Glutamatergic neuron (in vitro differentiated cells): ENCODE measurements at regions not wholly inside any gene's neighbourhood (a gene's known extent, or its start where the extent isn't known, plus 50 kb on each side); places are given as distances from the start of the nearest gene placed in this dataset.

Source experiments
- DNase-seq: peaks from one replicate; pipeline ENCODE4 v3.0.0; 2022
- H3K27ac Mint-ChIP-seq: one replicate; pipeline ENCODE4 v1.8.0; 2020; ENCODE audit warnings: mild to moderate bottlenecking, mixed read lengths, inconsistent platforms; ENCODE audit not compliant: unreplicated experiment
- H3K27me3 Mint-ChIP-seq: one replicate; pipeline ENCODE4 v1.8.0; 2020; ENCODE audit warnings: mild to moderate bottlenecking, moderate library complexity, mixed read lengths, inconsistent platforms; ENCODE audit not compliant: unreplicated experiment
- H3K36me3 Mint-ChIP-seq: one replicate; pipeline ENCODE4 v1.8.0; 2020; ENCODE audit warnings: mild to moderate bottlenecking, mixed read lengths, inconsistent platforms; ENCODE audit not compliant: unreplicated experiment
- H3K4me1 Mint-ChIP-seq: one replicate; pipeline ENCODE4 v1.8.0; 2020; ENCODE audit warnings: mild to moderate bottlenecking, low read depth, mixed read lengths, inconsistent platforms; ENCODE audit not compliant: unreplicated experiment
- H3K4me3 Mint-ChIP-seq: one replicate; pipeline ENCODE4 v1.8.0; 2020; ENCODE audit warnings: mild to moderate bottlenecking, mixed read lengths, inconsistent platforms; ENCODE audit not compliant: unreplicated experiment
- H3K9me3 Mint-ChIP-seq: one replicate; pipeline ENCODE4 v1.8.0; 2020; ENCODE audit warnings: mild to moderate bottlenecking, moderate library complexity, mixed read lengths, inconsistent platforms; ENCODE audit not compliant: unreplicated experiment
- TF ChIP-seq, protein P1 (sequence below): fragments of 200-600 bp; sonication (generic); IDR thresholded peaks from one replicate; pipeline ENCODE4 v1.5.0; 2021; ENCODE audit not compliant: partially characterized antibody, unreplicated experiment

DNA sequence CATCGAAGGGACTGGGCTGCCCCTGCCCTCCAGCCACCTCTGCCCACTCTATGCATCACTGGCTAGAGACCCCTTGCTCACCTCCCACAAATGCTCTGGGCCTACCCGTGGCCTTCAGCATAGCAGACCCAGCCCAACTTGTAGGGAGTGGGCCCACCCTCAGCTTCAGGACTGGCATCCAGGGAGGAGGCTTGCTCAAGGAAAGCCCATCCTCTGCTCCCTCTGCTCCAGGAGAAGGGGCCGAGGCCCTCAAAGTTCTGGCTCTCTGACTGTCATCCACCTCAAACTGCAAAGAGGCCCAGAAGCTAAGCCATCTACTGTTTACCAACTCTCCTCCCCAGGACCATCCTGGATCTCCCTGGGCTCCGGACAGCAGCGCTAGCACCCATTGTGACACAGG, 84.5 kb downstream of the C5orf15 start:
- no peak overlapping the region for H3K27ac Mint-ChIP-seq
- H3K36me3 Mint-ChIP-seq: peaks cover 4% of the 10 kb centered on the region
- peaks cover 2% of the 10 kb centered on the region for H3K9me3 Mint-ChIP-seq
- no peak overlapping the region for H3K4me3 Mint-ChIP-seq
- no peak for DNase-seq
- TF ChIP-seq, protein P1, sequence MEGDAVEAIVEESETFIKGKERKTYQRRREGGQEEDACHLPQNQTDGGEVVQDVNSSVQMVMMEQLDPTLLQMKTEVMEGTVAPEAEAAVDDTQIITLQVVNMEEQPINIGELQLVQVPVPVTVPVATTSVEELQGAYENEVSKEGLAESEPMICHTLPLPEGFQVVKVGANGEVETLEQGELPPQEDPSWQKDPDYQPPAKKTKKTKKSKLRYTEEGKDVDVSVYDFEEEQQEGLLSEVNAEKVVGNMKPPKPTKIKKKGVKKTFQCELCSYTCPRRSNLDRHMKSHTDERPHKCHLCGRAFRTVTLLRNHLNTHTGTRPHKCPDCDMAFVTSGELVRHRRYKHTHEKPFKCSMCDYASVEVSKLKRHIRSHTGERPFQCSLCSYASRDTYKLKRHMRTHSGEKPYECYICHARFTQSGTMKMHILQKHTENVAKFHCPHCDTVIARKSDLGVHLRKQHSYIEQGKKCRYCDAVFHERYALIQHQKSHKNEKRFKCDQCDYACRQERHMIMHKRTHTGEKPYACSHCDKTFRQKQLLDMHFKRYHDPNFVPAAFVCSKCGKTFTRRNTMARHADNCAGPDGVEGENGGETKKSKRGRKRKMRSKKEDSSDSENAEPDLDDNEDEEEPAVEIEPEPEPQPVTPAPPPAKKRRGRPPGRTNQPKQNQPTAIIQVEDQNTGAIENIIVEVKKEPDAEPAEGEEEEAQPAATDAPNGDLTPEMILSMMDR: no peak
- peaks cover 25% of the 10 kb centered on the region for H3K4me1 Mint-ChIP-seq
- peaks cover 6% of the 10 kb centered on the region for H3K27me3 Mint-ChIP-seq

DNA sequence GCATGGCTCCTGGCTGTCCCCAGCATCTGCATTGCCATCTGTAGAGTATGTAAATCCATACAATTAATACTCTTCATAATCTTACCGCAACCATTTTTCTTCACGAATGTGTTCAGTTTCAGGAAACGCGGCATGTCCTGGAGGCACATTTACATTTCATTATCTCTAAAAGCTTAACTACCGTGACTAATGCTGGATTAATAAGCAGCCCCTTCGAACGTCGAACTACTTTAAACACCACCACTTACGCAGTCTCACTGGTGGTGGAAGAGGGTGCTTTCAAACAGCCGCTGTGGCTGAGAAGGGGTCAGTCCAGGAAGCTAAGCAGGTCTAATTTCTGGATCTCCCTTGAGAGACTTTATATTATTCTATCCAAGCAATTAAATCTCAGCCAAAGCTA, 85.6 kb downstream of the C5orf15 start:
- H3K4me1 Mint-ChIP-seq: peaks cover 21% of the 10 kb centered on the region

DNA sequence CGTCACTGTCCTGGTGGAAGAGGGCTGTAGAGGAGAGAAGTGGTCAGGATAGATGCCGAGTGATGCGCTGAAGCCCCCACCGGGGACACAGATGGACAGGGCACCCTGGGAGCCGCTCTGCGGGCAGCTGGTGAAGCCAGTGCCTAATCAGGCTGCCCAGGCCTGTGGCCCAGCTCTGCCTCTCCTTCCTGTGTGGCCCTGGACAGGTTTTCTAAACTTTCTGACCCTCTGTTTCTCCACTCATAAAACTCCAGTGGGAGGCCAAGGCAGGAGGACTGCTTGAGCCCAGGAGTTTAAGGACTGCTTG, 86.1 kb downstream of the C5orf15 start:
- peaks cover 21% of the 10 kb centered on the region for H3K4me1 Mint-ChIP-seq
- no peak overlapping the region for H3K4me3 Mint-ChIP-seq
- no peak overlapping the region for H3K27ac Mint-ChIP-seq
- H3K36me3 Mint-ChIP-seq: no peaks in the 10 kb centered on the region
- no peak for DNase-seq
- TF ChIP-seq, protein P1: no peak
- peaks cover 2% of the 10 kb centered on the region for H3K9me3 Mint-ChIP-seq
- H3K27me3 Mint-ChIP-seq: peaks cover 4% of the 10 kb centered on the region

More for the DNA sequence above, 85.6 kb downstream of the C5orf15 start:
- TF ChIP-seq, protein P1: no peak
- no peaks in the 10 kb centered on the region for H3K36me3 Mint-ChIP-seq
- no peak for DNase-seq
- H3K27ac Mint-ChIP-seq: no peak overlapping the region
- peaks cover 4% of the 10 kb centered on the region for H3K27me3 Mint-ChIP-seq
- peaks cover 2% of the 10 kb centered on the region for H3K9me3 Mint-ChIP-seq
- no peak overlapping the region for H3K4me3 Mint-ChIP-seq

DNA sequence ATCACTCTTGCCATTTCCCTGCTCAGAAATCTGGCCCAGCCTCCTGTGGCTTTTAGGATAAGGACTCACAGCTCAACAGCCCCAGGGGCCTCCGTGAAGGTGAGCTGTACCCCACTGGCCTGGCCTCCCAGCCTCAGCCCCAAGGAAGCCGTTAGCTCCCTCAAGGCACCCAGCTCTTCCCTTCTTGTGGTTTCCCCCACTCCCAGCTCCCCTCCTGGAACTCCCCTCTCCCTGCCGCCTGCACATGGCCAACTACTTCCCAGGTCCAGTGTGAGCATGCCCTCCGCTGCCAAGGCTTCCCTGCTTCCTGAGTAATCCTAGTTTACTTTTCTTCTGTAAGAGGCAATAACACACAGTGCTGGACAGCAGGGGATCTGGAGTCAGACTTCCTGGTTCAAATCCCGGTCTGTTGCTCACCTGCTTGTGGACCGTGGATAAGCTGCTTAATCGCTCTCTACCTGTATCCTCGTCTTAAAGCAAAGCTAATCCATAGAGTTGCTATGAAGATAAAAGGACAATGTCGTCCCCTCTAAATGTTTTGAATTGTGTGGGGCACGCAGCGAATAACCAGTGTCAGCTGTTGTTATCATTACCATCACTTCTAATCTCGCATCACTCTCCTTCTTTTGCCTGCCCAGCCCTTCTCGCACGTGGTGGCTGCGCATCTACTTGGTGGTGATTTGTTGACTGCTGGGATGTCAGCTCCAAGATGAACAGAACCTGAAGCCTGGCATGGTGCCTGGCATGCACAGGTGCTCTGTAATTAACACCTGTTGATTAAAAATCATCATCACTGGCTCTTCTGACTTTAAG, 86.6 kb downstream of the C5orf15 start:
- TF ChIP-seq, protein P1: no peak
- no peaks in the 10 kb centered on the region for H3K36me3 Mint-ChIP-seq
- H3K27ac Mint-ChIP-seq: no peak overlapping the region
- DNase-seq: no peak
- H3K4me1 Mint-ChIP-seq: peaks cover 21% of the 10 kb centered on the region
- H3K9me3 Mint-ChIP-seq: peaks cover 2% of the 10 kb centered on the region
- H3K4me3 Mint-ChIP-seq: no peak overlapping the region
- peaks cover 4% of the 10 kb centered on the region for H3K27me3 Mint-ChIP-seq

DNA sequence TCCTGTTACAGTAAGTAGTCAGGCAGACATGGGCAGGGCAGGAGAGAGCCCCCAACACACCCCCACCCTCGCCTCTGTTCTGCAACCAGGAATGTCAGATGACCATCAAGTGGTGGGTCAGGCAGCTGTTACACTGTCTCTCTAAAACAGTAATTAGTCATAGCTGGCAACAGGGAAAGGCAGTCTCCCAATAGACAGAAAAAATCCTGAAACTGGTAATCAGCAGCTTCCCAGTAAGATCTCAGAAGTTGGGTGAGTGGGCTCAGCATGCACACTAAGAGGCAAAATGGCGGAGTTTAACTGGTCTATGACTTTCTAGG, 90.2 kb downstream of the C5orf15 start:
- TF ChIP-seq, protein P1: no peak
- Mint-ChIP-seq H3K27me3 (peaks cover 4% of the 10 kb centered on the region), H3K9me3 (peaks cover 7% of the 10 kb centered on the region), H3K36me3 (peaks cover 15% of the 10 kb centered on the region), H3K27ac (no peak overlapping the region), H3K4me3 (no peak overlapping the region), H3K4me1 (peaks cover 16% of the 10 kb centered on the region)
- no peak for DNase-seq
